ENCODE measurements at regions not wholly inside any gene's neighbourhood (a gene's known extent, or its start where the extent isn't known, plus 50 kb on each side); places are given as distances from the start of the nearest gene placed in this dataset.

DNA sequence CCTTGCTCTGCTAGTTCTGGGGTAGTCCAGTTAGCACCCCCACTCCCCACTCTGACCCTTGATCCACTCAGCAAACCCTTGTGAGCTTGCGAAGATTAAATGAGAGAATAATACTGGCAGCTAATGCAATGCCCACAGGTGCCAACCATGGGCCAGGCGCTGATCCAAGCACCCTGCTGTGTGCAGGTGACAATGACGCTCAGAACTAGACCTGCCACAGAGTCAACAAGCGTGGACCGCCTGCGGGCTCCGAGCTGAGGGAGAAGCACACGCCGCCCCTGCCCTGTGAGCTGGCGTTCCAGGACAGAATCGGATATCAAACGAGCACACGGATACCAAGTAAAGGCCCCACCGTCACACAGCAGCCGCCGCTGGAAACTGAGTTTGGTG is 129.2 kb downstream of the FAM53A start:
- TF ChIP-seq GATA2 (IDR thresholded peaks at IDR 0.05; ENCODE audit: low read depth, low read length) (no peak), GATA3 (IDR thresholded peaks at IDR 0.05; ENCODE audit: low read depth, low read length) (no peak)

All from SH-SY5Y (cell line).